ENCODE measurements at regions not wholly inside any gene's neighbourhood (a gene's known extent, or its start where the extent isn't known, plus 50 kb on each side); places are given as distances from the start of the nearest gene placed in this dataset.

- no peak for DNase-seq
Measured at GRCh38 chr12:118874698-118875548, 106.4 kb upstream of the SRRM4 start.

GRCh38 chr12:118880720-118881493 lies 100.4 kb upstream of the SRRM4 start:
- DNase-seq = no peak

GRCh38 chr12:118884226-118884625 lies 97.1 kb upstream of the SRRM4 start:
- DNase-seq = no peak

- no peak for DNase-seq
Measured at GRCh38 chr12:118900993-118901392, 80.3 kb upstream of the SRRM4 start.

GRCh38 chr12:118908811-118909210 lies 72.5 kb upstream of the SRRM4 start:
- DNase-seq = no peak

GRCh38 chr12:118912697-118913270 lies 68.6 kb upstream of the SRRM4 start:
- DNase-seq = no peak

GRCh38 chr12:118921761-118922160 lies 59.6 kb upstream of the SRRM4 start:
- no peak for DNase-seq

GRCh38 chr12:118922405-118922804 lies 58.9 kb upstream of the SRRM4 start:
- no peak for DNase-seq

GRCh38 chr12:118925407-118925806 lies 55.9 kb upstream of the SRRM4 start:
- no peak for DNase-seq

- DNase-seq = no peak
Measured at GRCh38 chr12:118925826-118926225, 55.5 kb upstream of the SRRM4 start.

Measured in NCI-H1417 treated with DMSO at 0.1 percent for 48 hours (cell line).